ENCODE measurements at regions not wholly inside any gene's neighbourhood (a gene's known extent, or its start where the extent isn't known, plus 50 kb on each side); places are given as distances from the start of the nearest gene placed in this dataset.
"Not testable (repeated sequence)": the region's sequence is repeated elsewhere in the genome, so short reads cannot be mapped to it uniquely, and the experiment has no call there.

DNA sequence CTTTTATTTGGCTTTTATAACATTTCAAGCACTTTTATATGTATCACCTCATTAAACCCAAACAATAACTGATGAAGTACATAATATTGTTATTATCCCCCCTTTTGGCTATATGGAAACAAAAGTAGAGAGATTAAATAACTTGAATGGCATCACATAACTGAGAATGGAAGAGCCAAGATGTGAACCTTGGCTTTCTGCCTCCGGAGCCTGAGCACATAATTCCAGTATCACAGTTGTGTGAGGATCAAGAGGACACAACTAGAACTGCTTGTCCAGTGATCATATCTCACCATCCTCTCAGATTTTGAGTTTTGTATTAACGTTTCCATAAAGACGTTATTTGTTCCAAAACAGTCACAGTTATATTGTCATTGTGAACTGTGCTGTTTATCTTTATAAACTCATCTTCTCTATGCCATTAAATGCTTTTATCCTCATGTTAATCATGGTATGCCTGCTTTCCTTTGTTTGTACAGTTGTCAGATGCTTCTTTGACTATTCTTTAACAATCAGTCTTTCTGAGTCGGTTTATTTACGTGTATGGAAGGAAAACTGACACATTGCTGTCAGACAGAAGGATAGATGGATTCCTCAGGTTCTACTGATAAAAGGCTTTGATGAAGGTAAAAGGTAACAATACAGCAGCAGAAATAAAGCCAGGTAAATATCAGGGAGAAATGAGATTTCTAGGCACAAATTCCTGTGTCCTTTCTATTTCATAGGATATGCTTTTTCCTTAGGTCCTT, 92.0 kb upstream of the FAM13C start:
- no peak for DNase-seq

DNA sequence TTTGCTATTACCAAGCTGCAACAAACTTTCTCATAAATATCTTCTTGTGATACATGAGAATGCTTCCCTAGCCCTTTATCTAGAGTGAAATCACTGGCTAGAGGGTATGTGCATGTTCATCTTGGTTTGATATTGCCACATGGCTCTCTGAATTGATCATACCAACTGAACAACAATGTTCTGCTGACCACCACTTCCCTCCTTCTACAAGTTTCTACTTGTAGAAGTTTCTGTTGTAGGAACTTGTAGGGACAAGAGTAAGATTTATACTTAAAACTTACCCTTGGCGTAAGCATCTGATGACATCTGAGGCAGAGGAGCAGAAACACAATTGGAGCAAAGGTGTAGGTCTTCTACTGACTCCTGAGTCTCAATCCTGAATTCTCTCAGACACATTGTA, 86.3 kb upstream of the FAM13C start:
- DNase-seq: no peak

GRCh38 chr10:59435707-59436106, 73.4 kb upstream of the FAM13C start:
- peak; percentile 16 for DNase-seq

DNA sequence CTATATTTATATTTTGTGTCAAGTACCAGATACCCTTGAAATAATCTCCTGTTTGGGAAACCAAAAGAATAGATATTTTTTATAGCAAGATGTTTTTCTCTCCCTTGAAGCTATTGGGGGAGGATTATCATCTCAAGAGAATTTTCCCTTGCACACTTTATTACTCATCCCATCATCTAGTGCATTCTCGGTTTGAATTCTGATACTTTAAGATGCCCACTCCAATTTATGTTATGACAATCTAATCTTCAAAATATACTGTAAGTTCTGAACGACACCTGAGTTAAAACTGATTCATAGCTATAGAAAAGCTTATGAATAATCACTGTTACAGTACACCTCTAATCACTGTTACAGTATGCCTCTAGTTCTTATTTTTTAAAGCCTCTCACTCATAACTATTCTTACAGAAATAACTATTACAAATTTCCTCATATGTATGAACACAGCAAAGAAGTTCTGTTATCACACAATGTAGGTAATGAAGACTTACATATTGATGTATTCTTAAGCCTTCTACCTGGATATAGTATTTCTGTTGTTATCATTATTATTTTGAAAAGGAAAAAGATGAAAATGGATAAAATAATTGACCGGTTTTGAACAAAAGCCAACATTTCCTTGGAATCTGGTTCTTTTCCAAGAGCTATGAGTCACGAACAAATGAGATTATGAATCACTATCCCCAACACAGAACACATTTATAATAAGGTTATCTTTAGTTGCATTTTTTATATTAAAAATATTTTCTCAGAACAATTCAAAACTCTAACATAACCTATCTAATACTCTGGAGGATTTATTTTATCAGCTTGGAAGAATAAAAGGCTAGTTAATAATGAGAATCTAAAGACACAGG, 72.3 kb upstream of the FAM13C start:
- peak; percentile 34 for DNase-seq

GRCh38 chr10:59433720-59434428, 71.5 kb upstream of the FAM13C start:
- DNase-seq: peak; percentile 76

DNA sequence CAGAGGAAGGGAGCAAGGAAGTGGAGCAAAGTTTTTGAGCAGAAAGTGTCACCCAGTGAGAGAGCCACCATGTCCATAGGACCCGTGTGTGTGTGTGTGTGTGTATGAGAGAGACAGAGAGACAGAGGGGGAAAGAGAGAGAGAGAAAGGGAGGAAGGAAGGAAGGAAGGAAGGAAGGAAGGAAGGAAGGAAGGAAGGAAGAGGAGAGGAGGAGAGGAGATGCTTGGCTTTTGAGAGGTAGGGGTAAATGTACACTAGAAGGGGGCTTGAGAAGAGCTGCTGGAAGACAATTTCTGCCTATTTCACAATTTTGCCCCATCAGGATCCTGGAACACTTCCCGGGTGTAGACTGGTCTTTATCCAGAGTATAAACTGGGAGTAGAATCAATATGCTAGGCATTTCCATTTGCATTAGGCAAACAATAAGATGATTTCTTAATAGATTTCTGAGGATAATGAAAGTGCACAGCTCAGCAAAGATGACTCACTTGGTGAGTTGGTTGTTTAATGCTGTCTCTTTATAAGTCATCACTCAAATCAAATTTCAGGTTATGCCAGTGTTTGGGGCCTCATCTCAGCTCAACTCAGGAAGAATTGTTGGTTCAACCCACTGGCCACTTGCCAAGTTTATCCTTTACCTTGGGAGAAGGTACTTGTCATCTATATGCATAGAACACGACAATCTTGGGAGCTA, 70.0 kb upstream of the FAM13C start:
- peak; percentile 26 for DNase-seq

DNA sequence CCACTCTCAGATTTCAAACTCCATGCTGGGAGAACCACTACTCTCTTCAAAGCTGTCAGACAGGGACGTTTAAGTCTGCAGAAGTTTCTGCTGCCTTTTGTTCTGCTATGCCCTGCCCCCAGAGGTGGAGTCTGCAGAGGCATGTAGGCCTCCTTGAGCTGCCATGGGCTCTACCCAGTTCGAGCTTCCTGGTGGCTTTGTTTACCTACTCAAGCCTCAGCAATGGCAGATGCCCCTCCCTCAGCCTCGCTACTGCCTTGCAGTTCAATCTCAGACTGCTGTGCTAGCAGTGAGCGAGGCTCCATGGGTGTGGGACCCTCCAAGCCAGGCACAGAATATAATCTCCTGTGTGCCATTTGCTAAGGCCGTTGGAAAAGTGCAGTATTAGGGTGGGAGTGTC, 51.4 kb upstream of the FAM13C start:
- not testable (repeated sequence) for DNase-seq

Data from eye (tissue), 1 donor.